Heart right ventricle (tissue), 16 donors: ENCODE measurements at regions not wholly inside any gene's neighbourhood (a gene's known extent, or its start where the extent isn't known, plus 50 kb on each side); places are given as distances from the start of the nearest gene placed in this dataset.

Experiments
- ATAC-seq, 8 donors: fragments of 200-7000 bp; cut with Tn5 transposase; one replicate each; pipeline ENCODE4 v1.9.1; 2020; ENCODE audit warnings: mild to moderate bottlenecking in 8 of 8, moderate library complexity in 8 of 8, moderate number of reproducible peaks in 1 of 8
- DNase-seq, 2 donors: peaks; one replicate each; pipeline ENCODE4 v3.0.0-alpha.2; 2020
- H3K27ac ChIP-seq, 10 donors: fragments of 200-600 bp; sonication (generic) in 2 of 10; one replicate each; pipeline versions ENCODE4 v1.5.0 to v1.8.0; 2020 to 2022; ENCODE audit warnings: mild to moderate bottlenecking in 3 of 10
- H3K27me3 ChIP-seq, 7 donors: fragments of 200-600 bp; one replicate each; pipeline ENCODE4 v1.8.0; 2021 to 2022; ENCODE audit warnings: mild to moderate bottlenecking in 2 of 7
- H3K36me3 ChIP-seq, 9 donors: fragments of 200-600 bp; sonication (generic) in 1 of 9; one replicate each; pipeline versions ENCODE4 v1.5.0 to v1.8.0; 2020 to 2022; ENCODE audit warnings: mild to moderate bottlenecking in 2 of 9
- H3K4me1 ChIP-seq, 9 donors: fragments of 200-600 bp; sonication (generic) in 1 of 9; one replicate each; pipeline versions ENCODE4 v1.5.0 to v1.8.0; 2020 to 2022; ENCODE audit warnings: mild to moderate bottlenecking in 4 of 9
- H3K4me3 ChIP-seq, 10 donors: fragments of 200-600 bp; sonication (generic) in 2 of 10; one replicate each; pipeline versions ENCODE4 v1.5.0 to v1.8.0; 2020 to 2022; ENCODE audit warnings: mild to moderate bottlenecking in 7 of 10, moderate library complexity in 2 of 10
- H3K9me3 ChIP-seq, 11 donors: fragments of 200-600 bp in 10 of 11; sonication (generic) in 2 of 11; one replicate each; pipeline versions ENCODE4 v1.5.0 to v1.8.0; 2013 to 2022; ENCODE audit warnings: mild to moderate bottlenecking in 2 of 11, control low read depth in 1 of 11, moderate library complexity in 1 of 11
- WGBS, 2 donors: extraction: QIAGEN DNeasy Blood & Tissue Kit; methylation state at CpG; one replicate each; pipeline ENCODE4 v1.1.7; 2013; ENCODE audit warnings: inconsistent platforms in 1 of 2; 5-methylcytosine and 5-hydroxymethylcytosine counted together
- intact Hi-C, 10 donors: fragments of 100-400 bp; cut with DNase I; formaldehyde crosslinking; loops; one replicate each; pipeline versions ENCODE4 v1.11.1 to v1.14.2; 2022
- TF ChIP-seq, protein P1 (sequence below), 9 donors: fragments of 200-600 bp; sonication (generic) in 2 of 9; IDR thresholded peaks; one replicate each; pipeline versions ENCODE4 v1.5.0 to v1.8.0; 2021 to 2022; ENCODE audit warnings: antibody characterized with exemption in 9 of 9, mild to moderate bottlenecking in 5 of 9, moderate library complexity in 1 of 9
- donor health status: Arrhythmogenic right ventricular cardiomyopathy.
- donor health status: ischemic (EF 13 %, LVEDD 7.1; RV severe dilation, severe dysfunction).
- donor health status: healthy with polysubstance abuse.
- donor health status: DM: no; HTN: yes; CAD: no.
- donor health status: DM: no; HTN: no; CAD: no.
- donor health status: ischemic (EF 25% LVEDD 6.9; RV normal size, moderate dysfunction).
- donor health status: ischemic (EF 25% LVEDD 5.7; RV mildly dilated, moderate dysfunction).
- donor health status: healthy.
- donor health status: DM: yes; HTN: yes; CAD: no.
- donor health status: Ischemic cardiomyopathy.
- donor health status: ischemic (EF 35%, LVEDD 5.7; RV mildly dilated, moderate dysfunction).
- donor health status: nonischemic (EF 11% LVEDD 7.7; RV severe dilation, severe dysfunction).
- donor health status: DM: yes; HTN: yes; CAD: no.
- donor health status: PGD.
- donor health status: ischemic (EF 29% LVEDD 5.4; RV normal size, mild dysfunction).
- donor health status: nonischemic (EF 23%, LVEDD 6.1; RV moderate dilation, normal function).

DNA sequence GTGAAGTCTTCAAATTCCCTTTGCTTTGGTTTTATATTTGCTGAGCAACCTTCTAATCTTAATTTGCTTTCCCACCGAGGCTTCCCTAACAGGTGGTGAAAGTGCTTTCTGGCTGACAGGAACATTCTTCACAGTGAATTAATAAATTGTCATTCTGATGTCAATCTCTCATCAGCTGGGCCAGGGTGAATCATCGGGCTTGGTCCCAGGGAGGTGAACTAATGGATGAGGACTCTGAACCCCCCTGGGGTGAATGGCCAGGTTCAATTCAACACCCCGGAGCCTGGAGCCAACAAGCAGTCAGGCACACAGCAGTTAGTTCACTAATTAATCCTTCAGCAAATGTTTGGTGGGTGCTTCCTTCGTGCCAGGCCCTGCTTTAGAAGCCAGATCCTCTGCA is 155.4 kb upstream of the PDGFD start:
- TF ChIP-seq, protein P1, sequence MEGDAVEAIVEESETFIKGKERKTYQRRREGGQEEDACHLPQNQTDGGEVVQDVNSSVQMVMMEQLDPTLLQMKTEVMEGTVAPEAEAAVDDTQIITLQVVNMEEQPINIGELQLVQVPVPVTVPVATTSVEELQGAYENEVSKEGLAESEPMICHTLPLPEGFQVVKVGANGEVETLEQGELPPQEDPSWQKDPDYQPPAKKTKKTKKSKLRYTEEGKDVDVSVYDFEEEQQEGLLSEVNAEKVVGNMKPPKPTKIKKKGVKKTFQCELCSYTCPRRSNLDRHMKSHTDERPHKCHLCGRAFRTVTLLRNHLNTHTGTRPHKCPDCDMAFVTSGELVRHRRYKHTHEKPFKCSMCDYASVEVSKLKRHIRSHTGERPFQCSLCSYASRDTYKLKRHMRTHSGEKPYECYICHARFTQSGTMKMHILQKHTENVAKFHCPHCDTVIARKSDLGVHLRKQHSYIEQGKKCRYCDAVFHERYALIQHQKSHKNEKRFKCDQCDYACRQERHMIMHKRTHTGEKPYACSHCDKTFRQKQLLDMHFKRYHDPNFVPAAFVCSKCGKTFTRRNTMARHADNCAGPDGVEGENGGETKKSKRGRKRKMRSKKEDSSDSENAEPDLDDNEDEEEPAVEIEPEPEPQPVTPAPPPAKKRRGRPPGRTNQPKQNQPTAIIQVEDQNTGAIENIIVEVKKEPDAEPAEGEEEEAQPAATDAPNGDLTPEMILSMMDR (IDR thresholded peaks at IDR 0.05) = no peak
- DNase-seq = no peak
- ATAC-seq = no peak

DNA sequence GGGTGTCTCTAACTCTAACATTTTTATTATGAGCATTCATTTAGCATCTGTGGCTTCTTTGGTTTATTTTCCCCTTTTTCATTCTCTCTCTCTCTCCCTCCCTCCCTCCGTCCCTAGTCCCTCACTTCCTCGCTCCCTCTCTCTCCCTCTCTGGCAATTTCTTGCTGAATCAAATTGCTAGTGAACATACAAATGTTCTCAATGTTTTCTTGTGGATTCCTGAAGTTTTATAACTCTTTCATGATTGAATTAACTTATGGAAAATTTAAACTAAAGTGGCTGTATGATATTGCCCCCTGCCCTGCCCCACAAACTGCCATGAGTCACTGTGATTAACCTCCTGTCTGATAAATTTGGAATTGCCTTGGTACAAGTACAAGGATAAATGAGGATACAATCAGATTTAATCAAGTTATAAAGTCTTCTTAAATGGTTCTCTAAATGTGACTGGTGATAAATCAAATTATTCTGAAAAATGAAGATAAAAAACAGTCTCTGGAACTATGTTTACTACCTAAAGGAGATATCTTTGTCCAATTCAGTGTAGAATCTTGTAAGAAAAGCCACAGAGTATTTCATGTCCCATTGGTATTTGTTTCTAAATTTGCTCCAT is 143.0 kb upstream of the PDGFD start:
- 85 to 87% methylated on average over 2 of the region's 2 CpGs for WGBS, 2 donors
- H3K9me3 ChIP-seq = no peaks in the 10 kb centered on the region
- intact Hi-C loops = no loop called here
- H3K27ac ChIP-seq = no peak overlapping the region
- H3K4me3 ChIP-seq = no peak overlapping the region
- no peaks in the 10 kb centered on the region for H3K36me3 ChIP-seq
- TF ChIP-seq, protein P1 (IDR thresholded peaks at IDR 0.05) = no peak
- ATAC-seq = no peak
- no peaks in the 10 kb centered on the region for H3K27me3 ChIP-seq
- no peak for DNase-seq
- H3K4me1 ChIP-seq = no peaks in the 10 kb centered on the region

More for the DNA sequence above, 155.4 kb upstream of the PDGFD start:
- Histone ChIP-seq H3K36me3 (no peaks in the 10 kb centered on the region), H3K4me3 (no peak overlapping the region), H3K27ac (no peak overlapping the region), H3K4me1 (no peaks in the 10 kb centered on the region), H3K9me3 (peaks cover 0 to 9% (median 0%) of the 10 kb centered on the region in 11 donors), H3K27me3 (no peaks in the 10 kb centered on the region)
- WGBS, 2 donors = 71 to 76% methylated on average over 4 of the region's 4 CpGs
- intact Hi-C loops = no loop called here

- Histone ChIP-seq H3K36me3 (no peaks in the 10 kb centered on the region), H3K27me3 (no peaks in the 10 kb centered on the region), H3K9me3 (no peaks in the 10 kb centered on the region), H3K4me1 (no peaks in the 10 kb centered on the region), H3K27ac (no peak overlapping the region), H3K4me3 (no peak overlapping the region)
- ATAC-seq = no peak
- intact Hi-C loops = no loop called here
- TF ChIP-seq, protein P1 (IDR thresholded peaks at IDR 0.05) = no peak
- WGBS, 2 donors = 60 to 77% methylated on average over 1 of the region's 1 CpG
- DNase-seq = no peak
These were observed 137.8 kb upstream of the PDGFD start for GRCh38 chr11:104301776-104302175.

DNA sequence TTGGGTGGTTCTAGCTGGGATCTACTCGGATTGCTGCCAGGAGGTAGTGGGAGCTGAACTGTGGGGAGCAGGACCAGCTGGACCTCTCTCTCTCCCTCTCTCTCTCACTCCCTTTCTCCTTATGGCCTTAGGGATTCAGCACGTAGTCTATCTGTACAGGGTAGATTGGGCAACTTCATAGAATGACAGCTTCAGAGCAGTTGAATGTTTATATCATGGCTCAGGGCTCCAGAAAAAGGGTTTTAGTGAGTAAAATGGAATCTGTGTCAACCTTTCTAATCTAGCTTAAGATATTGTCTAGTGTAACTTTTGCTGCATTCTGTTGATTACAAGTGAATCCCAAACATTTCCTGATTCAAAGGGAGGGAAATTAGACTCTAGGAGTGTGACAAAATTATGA is 127.7 kb upstream of the PDGFD start:
- intact Hi-C loops = no loop called here
- H3K9me3 ChIP-seq = no peaks in the 10 kb centered on the region
- DNase-seq = no peak
- no peak overlapping the region for H3K27ac ChIP-seq
- H3K27me3 ChIP-seq = no peaks in the 10 kb centered on the region
- no peak overlapping the region for H3K4me3 ChIP-seq
- WGBS, 2 donors = 67 to 71% methylated on average over 2 of the region's 2 CpGs
- no peaks in the 10 kb centered on the region for H3K4me1 ChIP-seq
- no peaks in the 10 kb centered on the region for H3K36me3 ChIP-seq
- TF ChIP-seq, protein P1 (IDR thresholded peaks at IDR 0.05) = no peak
- no peak for ATAC-seq
